ENCODE measurements at regions not wholly inside any gene's neighbourhood (a gene's known extent, or its start where the extent isn't known, plus 50 kb on each side); places are given as distances from the start of the nearest gene placed in this dataset.

DNA sequence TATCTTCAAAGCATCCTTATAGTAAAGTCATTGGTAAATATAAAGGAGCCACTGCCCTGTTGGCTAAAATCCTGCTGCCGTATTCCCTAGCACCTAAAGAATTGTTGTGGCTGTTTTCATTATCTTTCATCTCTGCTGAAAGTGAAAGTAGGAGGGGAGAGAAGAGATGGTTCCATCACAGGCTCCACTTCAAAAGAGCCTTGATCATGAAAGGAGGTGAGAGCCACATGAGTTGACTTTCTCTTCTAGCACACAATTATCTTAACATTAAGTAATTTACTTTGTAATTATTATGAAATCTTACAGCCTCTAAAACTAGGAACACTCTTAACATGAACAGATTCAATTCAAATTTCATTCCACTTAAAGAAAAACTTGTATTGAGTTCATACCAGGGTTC is 1050.9 kb upstream of the LRRTM1 start:
- no peak for DNase-seq (ENCODE audit: low spot score)

DNA sequence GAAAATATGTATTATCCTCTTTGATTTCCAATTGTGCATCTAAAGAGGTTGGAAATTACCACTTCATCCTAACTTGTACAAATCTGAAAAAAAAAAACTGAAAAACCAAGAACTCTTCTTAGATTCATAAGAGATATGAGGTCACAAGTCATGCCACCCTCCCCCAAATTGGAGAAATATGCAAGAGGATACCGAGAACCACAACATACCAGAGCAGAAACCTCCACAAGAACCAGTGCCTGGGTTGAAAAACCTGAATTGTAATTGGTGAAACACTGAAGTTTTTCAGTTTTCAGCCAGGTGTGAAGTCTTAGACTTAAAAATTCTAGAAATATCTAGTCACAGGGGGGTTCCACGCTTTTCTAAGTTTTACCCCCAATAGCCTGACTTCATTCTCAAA is 1029.5 kb upstream of the LRRTM1 start:
- DNase-seq (ENCODE audit: low spot score): no peak

DNA sequence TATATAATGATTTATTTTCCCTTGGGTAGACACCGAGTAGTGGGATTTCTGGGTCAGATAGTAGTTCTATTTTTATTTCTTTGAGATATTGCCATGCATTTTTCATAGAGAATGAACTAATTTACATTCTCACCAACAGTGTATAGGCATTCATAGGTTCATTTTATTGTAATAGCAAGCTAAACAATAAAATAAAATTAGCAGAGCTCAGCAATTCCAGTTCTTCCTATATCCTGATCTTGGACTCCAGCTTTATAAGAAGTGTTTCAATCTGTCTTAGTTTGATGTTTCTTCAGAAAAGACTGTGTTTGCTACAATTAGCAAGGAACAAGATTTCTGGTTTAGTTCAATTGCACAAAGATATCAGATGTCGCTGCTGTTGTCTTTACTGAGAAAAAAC is 1024.4 kb upstream of the LRRTM1 start:
- no peak for DNase-seq (ENCODE audit: low spot score)

DNA sequence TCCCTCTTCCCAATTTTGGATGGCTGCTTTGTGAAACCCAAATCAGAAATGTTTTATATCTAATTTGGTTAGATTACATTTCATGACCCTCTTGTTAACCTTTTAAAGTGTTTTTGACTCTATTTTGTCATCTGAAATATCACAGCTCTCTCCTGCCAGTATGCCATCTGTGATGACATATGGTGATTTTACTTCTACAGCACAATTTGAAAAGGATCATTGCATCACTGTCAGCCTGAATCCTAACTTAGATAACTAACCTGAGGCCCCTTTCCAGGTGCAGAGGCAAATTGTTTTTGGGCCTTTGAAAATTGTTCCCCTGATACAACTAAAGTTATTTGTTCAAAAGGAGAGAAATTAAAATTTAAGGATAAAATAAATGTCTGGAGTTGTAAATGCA is 1023.4 kb upstream of the LRRTM1 start:
- no peak for DNase-seq (ENCODE audit: low spot score)

DNA sequence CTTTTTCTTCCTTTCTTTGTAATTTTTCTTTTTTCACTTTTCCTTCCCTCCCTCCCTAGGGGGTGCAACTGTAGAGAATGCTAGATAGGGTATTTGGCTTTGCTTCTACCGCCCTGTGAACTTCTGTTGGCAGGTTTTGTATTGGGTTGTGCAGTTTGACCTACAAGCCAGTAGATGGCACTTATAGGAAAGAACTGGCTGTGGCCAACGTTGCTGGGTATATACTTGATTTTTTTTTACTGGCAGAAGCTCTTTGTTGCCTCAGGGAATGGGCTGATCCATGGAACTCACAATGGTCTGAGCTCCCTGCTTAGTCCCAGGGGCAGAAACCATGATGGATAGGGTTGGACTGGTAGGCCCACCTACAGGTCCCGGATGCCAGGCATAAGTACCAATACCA is 1019.5 kb upstream of the LRRTM1 start:
- DNase-seq (ENCODE audit: low spot score): no peak

DNA sequence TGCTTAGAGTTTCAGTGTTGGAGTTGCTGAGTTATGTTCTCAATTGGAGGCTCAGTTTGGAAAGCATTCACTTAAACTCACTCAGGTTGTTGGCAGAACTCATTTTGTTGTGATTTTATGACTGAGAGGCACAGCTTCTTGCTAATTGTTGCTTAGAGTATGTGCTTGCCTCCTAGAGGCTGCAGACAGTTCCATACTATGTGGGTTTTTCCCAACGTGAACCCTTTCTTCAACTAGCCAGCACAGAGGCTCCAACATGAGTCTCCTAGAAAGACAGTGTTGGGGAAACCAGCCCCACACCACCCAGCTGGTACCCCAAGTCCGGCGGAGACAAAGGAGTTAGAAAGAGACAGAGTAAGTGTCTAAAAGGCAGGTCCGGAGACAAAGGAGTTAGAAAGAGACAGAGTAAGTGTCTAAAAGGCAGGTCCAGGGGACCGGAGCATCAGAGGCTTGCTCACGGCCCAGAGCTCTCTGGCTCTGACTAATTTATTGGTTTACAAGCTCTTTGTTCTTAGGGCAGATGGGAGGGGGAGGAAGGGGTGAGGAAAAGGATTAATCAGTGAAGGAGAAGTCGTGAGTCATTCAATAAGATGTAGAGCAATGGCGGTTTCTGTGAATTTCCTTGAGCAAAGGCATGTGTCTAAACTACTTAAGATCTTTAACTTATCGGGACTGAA is 999.7 kb upstream of the LRRTM1 start:
- DNase-seq (ENCODE audit: low spot score): no peak

DNA sequence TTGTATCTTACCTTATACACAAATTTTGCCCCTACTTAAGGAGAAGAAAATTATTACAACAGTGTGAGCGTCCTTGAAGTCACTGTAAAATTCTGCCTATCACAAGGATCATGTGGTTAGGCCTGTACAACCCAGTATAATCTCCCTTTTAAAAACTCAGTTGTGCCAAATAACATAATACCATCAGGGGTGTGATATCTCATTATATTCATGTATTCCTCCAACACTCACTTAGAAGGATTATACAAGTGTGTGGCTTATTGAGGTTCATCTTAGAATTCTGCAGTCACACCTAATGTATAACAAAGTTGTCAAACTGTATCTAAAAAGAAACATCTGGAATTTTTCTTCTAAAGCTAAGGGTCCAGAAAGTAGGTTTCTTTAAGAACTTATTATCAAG is 998.8 kb upstream of the LRRTM1 start:
- DNase-seq (ENCODE audit: low spot score): no peak

DNA sequence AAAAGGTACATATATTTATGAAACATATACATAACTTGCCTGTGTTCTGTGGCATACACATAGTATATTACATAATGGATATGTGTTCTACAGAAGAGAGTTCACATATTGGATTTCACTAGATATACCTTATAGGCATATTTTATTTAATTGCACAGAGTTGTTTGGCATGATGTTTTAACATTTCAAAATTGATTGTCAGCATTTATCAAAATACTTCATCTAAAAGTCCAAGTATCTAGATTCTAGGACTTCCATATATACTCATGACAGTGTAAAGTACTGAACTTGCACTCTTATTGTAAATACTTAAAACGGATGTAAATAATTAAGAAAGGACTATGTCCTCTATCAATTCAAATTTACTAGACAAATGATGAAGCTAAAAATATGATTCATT is 995.3 kb upstream of the LRRTM1 start:
- DNase-seq (ENCODE audit: low spot score): no peak

DNA sequence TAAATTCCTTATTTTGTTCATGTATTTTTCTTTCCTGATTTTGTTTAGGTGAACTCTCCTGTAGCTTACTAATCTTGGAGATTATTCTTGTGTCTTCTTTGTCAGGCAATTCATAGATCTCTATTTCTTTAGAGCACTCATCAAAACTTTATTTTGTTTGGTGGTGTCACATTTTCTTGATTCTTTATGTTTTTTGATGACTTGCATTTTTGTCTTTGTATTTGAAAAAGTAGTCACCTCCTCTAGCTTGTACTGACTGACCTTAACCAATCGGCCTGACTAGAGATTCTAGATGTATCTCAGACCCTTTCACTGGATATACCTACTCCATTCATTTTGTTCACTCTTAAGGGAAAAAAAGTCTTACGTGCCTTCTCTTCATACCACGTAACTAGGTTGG is 986.3 kb upstream of the LRRTM1 start:
- DNase-seq (ENCODE audit: low spot score): no peak

DNA sequence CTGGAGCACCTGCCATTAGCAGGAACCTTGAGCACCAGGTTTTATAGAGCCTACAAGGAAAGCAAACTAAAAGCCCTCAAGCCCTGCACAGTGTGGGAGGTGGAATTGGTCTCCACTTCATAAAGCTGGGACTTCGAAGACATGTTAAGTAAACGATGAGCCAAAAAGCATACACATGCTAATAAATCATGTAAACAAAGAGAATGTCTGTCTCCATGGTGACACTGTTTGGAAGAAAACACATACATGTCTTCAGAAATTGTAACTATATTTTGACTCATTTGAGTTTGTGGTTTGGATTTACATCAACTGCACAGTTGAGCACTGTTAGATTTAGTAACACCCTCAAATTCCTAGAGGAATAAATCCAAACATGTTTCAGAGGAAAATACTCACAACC is 978.5 kb upstream of the LRRTM1 start:
- no peak for DNase-seq (ENCODE audit: low spot score)

DNA sequence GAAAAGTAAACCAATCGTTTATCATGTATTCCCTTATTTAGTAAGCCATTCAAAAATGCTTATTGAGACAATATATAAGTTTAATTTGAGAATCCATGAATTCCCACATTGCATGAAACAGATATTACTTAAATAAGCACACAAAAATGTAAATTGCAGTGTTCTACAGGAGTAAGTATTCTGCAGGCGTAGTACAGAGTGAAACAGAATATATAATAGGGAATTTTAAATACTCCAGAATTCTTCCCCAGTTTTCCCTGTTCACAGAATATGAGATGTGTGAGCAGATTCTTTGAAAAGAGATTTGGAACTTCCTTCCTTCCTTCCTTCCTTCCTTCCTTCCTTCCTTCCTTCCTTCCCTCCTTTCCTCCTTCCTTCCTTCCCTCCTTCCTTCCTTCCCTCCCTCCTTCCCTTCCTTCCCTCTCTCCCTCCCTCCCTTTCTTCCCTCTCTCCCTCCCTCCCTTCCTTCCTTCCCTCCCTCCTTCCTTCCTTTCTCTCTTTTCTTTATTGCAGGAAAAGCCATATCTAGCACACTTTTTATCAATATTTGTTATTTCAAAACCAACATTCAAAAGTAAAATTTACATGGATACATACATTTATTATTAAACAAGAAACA is 977.7 kb upstream of the LRRTM1 start:
- DNase-seq (ENCODE audit: low spot score): no peak

DNA sequence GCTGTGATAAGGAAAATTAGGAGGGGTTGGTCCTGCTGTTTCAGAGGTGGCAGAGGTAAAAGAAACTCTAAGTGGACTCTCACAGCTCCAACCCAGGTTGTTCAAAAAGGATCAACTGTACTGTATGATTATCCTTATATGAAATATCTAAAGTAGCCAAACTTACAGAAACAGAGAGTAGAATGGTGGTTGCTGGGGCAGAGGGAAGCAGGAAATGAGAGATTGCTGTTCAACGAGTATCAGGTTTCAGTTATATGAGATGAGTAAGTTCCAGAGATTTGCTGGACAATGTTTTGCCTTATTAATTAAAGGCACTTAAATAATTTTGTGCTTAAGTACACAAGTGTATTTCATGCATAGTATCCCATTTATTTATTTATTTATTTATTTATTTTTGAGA is 972.0 kb upstream of the LRRTM1 start:
- no peak for DNase-seq (ENCODE audit: low spot score)

DNA sequence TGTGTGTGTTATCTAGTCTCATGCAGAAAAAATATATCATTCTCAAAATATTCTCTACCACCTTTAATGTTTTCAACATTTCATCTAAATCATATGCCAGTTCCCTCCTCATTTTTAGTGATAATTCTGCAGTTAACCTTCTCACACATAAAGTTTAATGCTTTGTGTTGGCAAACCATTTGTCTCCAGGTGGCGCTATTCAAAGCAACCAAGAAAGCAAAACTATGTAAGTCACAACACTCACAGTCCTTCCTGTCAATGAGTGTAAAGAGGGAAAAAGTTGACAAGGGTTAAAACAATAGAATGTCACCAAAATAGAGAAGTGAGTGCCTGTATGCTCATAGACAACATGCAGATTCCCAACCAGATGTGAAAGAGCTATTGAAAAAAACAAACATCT is 961.6 kb upstream of the LRRTM1 start:
- no peak for DNase-seq (ENCODE audit: low spot score)

DNA sequence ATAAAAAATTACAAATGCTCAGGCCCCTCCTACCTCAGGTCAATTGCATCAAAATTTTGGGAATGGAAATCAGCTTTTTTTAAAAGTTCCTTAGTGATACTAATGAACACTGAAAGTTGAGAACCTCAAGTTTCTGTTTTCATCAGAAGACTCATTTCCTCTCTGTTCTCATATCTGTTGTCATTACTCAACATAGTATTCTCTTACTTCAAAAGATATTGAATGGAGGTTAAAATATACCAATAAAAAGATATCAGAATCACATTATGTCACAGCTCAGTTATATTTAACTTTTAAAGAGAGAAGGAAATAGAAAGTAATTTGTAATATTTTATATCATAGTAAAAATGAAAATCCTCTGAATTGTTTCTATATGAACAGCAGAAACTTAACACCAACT is 959.4 kb upstream of the LRRTM1 start:
- no peak for DNase-seq (ENCODE audit: low spot score)

DNA sequence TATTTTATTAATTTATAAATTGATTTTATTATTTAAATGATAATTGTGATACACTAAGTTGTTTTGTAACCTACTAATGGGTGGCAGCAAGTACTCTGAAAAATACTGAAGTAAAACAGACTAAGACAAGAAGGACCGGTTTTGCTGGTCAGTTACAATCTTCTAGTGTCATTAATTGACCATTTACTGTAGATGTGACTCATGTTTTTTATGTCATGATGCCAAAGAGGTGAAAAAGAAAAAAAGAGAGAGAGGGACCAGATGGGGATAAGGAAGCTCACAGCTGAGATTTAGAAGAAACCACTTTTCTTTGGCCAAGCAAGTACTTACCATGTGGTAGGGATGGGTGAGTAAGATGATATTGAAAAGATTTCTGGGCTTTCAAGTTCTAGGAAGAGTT is 955.8 kb upstream of the LRRTM1 start:
- DNase-seq (ENCODE audit: low spot score): no peak

DNA sequence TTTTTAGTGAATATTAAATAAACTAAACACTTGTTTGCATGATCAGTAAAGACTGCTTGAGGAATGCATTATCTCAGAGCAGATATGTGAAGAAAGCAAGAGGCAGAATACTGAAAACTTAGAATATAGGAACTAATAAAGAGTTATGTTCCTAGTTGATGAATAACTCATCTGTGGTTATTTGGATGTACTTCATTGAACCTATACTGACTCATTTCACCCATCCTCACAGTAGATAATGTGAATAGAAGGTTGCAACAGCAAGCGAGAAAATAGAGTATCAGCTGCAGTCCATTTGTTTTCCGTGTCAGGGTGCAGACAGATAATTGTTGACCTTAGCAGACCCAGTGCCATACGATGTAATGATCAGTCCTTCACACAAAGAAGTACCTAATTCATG is 945.7 kb upstream of the LRRTM1 start:
- DNase-seq (ENCODE audit: low spot score): no peak

DNA sequence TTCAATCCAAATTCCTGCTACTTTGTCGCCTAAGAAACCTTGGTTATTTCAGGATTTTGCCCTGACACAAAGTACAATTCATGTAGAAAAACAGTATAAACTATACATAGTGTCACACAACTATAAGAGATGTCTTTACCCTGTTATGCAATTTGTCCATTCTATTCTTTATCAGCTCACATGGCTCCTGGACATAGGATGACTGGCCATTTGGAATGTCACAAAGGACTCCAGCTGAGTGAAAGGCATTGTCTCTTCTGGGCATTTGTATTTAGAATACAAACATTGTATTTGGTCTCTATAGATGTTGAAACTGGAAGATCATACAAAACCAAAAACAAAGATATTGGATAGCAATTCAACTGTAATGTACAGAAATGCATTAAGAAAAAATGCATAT is 944.6 kb upstream of the LRRTM1 start:
- DNase-seq (ENCODE audit: low spot score): no peak

DNA sequence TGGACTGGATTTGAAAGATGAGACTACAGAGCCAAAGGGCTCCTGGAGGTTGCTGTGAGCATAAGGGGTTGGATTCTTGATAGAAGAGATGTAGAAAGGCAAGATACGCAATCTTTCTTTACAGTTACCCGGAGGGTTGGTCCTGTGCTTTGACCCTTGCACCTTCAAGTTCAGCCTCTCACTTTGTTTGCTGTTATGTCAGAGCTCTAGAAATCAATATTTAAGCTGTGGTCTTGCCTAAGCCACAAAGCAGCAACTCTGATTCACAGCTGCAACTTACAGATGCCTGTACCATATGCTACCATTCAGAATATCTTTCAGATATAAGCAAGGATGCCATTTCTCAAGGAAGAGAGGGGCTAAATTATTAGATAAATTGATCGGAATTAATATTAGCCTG is 943.1 kb upstream of the LRRTM1 start:
- no peak for DNase-seq (ENCODE audit: low spot score)

DNA sequence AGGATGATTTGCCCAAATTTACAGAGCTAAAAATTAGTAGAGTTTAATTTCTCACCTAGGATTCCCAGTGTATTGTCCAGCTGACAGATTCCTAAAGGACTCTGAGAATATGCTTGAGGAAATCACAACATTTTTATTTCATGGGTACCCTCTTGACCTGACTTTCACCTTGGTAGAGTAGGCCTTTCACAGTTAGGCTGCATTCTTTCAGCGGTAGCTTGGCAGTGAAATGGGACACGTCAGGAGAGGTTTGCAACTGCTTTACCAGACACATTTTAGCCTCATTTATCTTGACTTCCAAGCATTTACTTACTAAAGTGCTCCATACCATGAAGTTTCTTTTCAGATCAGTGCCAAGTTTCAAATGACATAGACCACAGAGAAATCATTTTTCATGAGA is 937.9 kb upstream of the LRRTM1 start:
- no peak for DNase-seq (ENCODE audit: low spot score)

DNA sequence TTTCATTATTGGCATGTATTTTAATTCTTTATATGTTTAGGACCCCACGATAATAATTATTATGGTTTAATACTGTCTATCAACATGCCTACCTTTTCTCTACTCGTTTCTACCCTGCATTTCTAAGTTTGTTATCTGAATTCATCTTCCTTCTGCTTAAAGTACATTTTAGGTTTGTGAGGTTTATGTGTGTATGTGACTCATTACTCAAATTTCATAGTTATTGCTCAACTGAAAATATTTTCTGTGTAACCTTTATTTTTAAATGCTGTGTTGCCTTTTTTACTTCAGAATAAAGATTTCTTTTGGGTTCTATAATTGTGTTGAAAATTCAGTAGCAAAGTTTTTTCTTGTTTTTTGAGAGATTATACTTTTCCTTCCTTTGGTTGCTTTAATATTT is 933.9 kb upstream of the LRRTM1 start:
- no peak for DNase-seq (ENCODE audit: low spot score)

DNA sequence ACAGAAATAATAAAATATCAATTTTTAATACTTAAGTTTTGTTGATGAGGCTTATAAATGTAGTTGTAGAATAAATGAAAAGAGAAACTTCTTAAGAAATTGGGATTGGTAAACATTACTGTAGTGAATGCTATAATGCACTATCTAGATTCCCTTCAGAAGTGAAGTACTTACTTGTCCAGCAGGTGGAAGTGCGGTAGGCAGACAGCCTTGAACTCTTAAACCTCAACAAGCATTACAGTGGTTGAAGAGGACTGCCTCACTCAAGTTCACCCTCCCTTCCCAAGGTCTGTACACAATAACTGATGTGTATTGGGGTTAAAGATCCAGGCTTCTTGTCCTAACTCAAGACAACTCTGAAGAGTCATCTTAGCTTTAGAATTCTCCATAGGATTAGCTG is 931.0 kb upstream of the LRRTM1 start:
- no peak for DNase-seq (ENCODE audit: low spot score)

DNA sequence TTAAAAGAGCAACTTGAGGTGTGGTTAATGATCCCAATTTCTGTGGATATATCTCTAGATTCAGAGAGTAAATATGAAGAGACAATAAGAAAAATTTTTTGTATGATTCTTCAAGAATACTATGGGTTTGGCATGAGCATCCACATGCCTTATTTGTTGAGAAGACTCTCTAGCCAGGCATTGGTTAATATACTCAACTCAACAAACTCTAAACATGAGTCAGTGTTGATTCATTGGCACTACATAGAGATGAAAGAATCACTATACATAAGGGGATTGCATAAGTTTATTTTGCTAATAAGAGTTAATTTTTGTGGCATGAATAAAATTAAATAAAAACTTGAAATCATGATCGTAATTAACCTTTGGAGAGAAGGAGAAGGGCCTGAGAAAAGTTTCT is 930.2 kb upstream of the LRRTM1 start:
- DNase-seq (ENCODE audit: low spot score): no peak

DNA sequence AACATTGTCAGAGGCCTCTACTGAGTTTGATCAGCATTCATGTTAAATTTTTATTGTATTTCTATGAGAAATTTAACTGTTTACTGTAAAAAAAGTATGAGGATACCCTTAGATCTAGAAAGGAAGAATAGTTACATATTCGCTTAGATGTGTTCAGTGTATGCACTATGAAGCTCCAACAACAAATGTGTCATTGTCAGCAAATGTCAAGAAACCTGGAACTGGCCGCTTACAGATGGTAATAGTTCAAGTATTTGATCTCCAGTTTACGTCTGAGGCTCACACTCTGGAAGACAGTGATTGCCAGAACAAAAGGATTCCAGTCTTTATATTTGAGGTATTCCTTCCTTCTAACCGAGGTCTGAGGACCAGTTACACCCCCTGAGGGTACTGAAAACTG is 921.2 kb upstream of the LRRTM1 start:
- DNase-seq (ENCODE audit: low spot score): no peak

DNA sequence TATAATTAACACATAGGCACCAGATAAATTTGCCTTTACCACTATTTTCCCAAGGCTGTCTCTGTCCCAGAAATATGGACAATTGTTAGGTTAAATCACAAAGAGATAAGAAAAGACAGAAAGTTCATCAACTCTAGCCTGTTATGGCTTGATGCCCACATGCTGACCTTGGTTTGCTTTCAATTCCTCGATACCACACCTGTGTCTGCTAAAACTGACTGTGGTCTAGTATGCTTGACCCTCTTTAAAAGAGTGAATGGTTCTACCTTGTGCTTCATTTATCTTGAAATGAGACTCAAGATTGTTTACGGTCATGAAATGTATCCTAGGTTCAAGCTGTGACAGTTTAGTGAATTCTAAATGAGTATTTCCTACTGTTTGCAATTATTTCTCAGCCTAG is 909.0 kb upstream of the LRRTM1 start:
- DNase-seq (ENCODE audit: low spot score): no peak

Data from left forelimb (tissue), 1 donor.